ENCODE measurements at regions not wholly inside any gene's neighbourhood (a gene's known extent, or its start where the extent isn't known, plus 50 kb on each side); places are given as distances from the start of the nearest gene placed in this dataset.

DNA sequence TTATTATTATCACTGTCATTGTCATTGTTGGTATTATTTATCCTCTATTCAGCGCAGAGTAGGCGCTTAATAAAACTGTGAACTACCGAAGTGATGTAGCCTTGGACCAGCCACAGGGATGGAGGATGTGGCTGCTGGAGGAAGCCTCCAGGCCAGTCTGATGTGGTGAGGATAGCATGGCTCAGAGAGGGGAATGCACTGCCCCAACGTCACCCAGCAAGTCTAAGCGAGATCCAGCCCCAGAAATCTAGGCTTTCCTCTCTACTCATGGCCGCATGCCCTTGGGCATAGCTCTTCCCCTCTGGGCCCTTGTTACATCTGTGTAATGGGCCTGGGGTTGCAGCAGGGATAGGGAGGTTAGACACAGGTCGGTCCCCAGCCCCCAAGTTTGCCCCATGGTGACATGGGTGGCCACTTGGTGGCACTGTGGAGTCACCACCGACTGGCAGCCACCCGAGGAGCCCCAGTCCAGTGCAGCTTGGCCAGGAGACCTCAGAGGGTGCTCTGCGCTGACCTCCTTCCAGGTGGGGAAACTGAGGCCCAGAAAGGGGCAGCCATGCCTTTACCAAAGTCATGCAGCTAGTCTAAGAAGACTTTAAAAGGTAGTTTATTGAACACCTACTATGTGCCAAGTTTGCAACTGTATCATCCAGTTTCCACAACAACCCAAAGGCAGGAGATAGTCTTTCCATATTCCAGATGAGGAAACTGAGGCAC, 395.7 kb downstream of the MN1 start:
- Histone ChIP-seq H3K27me3 (ENCODE audit: low read depth) (peaks cover 2% of the 10 kb centered on the region; the same call in 1 of the 2 replicates), H3K4me1 (no peaks in the 10 kb centered on the region), H3K36me3 (replicated peaks) (no peaks in the 10 kb centered on the region), H3K9me3 (no peaks in the 10 kb centered on the region), H3K4me3 (no peak overlapping the region)
- in situ Hi-C loops (cut with MboI; ENCODE audit: low sequenced_read_pairs) = loop anchor here (5.0 kb wide), 1 partner anchor 401 kb away; no protein-coding TSS in a partner anchor
- DNase-seq (ENCODE audit: low spot score in 2 of 2) = peak; percentile 32 to 82

DNA sequence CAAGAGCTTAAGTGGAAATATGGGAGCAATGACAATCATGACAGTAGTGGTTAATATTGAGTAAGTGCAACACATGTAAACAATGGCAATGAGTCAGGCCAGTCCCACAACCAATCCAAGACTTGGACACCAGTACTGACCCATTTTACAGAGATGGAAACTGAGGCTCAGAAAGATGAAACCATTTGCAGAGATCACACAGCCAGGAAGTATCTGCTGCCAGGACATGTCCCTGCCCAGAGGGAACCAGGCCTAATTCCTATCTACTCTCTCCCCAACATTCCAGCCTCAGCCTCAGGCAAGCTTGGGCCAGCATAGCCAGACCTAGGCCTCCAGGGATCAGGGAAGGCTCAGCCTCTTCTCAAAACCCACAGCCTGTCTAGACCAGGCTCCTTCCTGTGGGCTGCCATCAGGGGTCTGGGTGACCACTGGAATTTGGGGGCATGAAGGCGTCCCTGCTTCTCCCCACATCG, 395.1 kb downstream of the MN1 start:
- H3K4me1 ChIP-seq = no peaks in the 10 kb centered on the region
- H3K27me3 ChIP-seq (ENCODE audit: low read depth) = no peaks in the 10 kb centered on the region
- H3K9me3 ChIP-seq = no peaks in the 10 kb centered on the region
- in situ Hi-C loops (cut with MboI; ENCODE audit: low sequenced_read_pairs) = loop anchor here (5.0 kb wide), 1 partner anchor 401 kb away; no protein-coding TSS in a partner anchor
- no peaks in the 10 kb centered on the region for H3K36me3 ChIP-seq (replicated peaks)
- DNase-seq (ENCODE audit: low spot score in 2 of 2) = no peak
- no peak overlapping the region for H3K4me3 ChIP-seq

DNA sequence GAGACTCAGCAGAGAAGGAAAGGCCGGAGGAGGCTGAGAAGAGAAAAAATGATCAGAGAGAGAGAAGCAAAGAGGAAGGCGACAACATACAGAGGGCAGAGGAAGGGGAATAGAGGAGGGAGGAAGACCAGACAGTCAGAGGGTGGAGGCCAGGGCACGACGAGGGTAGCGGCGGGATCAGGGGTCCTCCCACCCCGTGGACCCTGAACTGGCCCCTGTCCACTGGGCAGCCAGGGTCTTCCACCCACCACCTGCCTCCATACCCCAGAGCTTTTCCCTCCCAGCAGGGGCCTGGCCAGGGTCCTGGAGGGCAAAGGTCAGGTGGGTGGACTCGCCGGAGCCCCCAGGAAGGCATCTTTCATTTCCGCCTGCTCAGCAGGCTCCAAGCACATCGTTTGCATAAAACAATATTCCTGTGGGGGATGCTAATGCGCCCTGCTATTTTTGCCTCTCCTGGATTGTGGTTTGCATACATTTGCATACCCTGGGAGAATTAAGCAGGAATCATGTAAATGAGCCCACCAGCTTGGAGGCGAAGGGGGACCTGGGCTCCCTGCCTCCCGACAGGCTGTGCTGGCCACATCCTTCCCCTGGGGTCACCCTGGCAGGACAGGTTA, 394.1 kb downstream of the MN1 start:
- no peak for DNase-seq (ENCODE audit: low spot score in 2 of 2)
- Histone ChIP-seq H3K9me3 (no peaks in the 10 kb centered on the region), H3K4me3 (no peak overlapping the region), H3K27me3 (ENCODE audit: low read depth) (no peaks in the 10 kb centered on the region), H3K4me1 (no peaks in the 10 kb centered on the region), H3K36me3 (replicated peaks) (no peaks in the 10 kb centered on the region)
- in situ Hi-C loops (cut with MboI; ENCODE audit: low sequenced_read_pairs) = loop anchor here (5.0 kb wide), 1 partner anchor 400 kb away; no protein-coding TSS in a partner anchor

DNA sequence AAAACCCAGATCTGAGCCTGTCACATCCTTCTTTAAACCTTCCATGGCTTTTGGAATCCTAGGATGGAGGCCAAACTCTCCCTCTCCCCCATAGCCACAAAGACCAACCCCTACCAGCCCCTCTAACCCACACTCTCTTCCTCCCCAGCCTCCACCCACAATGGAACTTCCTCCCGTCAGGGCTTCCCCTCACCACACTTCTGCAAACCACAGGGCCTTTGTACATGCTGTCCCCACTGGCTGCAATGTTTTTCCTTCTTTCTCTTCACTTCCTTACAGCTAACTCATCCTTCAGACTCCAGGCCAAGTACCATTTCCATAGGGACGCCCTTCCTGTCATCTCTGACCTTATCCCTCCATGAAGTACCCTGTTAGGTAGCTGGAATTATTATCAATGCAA, 393.5 kb downstream of the MN1 start:
- Histone ChIP-seq H3K36me3 (replicated peaks) (no peaks in the 10 kb centered on the region), H3K4me1 (no peaks in the 10 kb centered on the region), H3K27me3 (ENCODE audit: low read depth) (no peaks in the 10 kb centered on the region), H3K9me3 (no peaks in the 10 kb centered on the region), H3K4me3 (no peak overlapping the region)
- no peak for DNase-seq (ENCODE audit: low spot score in 2 of 2)
- in situ Hi-C loops (cut with MboI; ENCODE audit: low sequenced_read_pairs) = loop anchor here (5.0 kb wide), 1 partner anchor 399 kb away; no protein-coding TSS in a partner anchor

DNA sequence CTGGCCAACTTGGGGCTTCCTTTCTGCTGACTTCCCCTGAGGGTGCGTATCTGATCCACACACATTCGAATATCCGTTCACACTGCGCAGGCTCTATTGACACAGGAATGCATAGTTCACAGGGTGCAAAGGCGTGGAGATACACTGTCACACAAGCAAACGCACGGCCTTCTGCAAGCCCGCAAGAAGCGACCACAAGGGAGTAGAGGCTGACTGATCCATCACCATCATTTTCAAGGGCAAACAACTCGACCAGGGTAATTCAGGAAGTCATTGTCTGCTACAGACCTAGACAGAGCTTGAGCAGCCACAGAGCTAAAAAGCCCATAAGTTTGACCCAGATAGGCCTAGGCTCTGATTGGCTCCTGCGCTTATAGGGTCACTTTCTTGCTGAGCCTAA, 392.3 kb downstream of the MN1 start:
- in situ Hi-C loops (cut with MboI; ENCODE audit: low sequenced_read_pairs) = loop anchor here (5.0 kb wide), 1 partner anchor 398 kb away; no protein-coding TSS in a partner anchor
- no peak for DNase-seq (ENCODE audit: low spot score in 2 of 2)
- Histone ChIP-seq H3K4me1 (no peaks in the 10 kb centered on the region), H3K9me3 (no peaks in the 10 kb centered on the region), H3K4me3 (no peak overlapping the region), H3K27me3 (ENCODE audit: low read depth) (no peaks in the 10 kb centered on the region), H3K36me3 (replicated peaks) (no peaks in the 10 kb centered on the region)

DNA sequence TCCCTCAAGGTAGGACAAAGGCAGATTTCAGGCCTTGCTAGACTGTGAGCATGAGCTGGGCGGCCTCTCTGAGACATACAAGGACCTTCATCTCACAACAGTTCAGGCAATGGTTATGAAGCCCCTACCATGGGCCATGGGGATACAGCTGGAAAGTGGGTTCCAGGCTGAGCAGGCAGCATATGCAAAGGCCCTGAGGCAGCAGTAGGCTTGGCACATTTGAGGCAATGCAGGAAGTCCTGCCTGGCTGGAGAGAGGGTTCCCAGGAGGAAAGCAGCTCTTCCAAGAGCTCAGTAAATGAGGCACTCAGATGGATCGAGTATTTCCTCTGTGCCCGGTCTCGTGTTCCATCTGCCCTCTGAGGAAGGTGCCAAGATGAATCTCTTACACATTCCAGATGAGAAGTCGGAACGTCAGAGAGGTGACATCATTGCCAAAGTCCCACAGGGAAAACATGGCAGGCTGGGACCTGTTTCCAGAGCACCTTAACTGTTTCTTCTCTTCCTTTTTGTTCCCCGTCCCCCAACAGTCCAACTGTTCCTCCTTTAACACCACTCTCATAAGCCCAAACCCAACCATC, 388.6 kb downstream of the MN1 start:
- in situ Hi-C loops (cut with MboI; ENCODE audit: low sequenced_read_pairs) = no loop called here
- H3K4me3 ChIP-seq = no peak overlapping the region
- no peaks in the 10 kb centered on the region for H3K9me3 ChIP-seq
- no peaks in the 10 kb centered on the region for H3K27me3 ChIP-seq (ENCODE audit: low read depth)
- no peak for DNase-seq (ENCODE audit: low spot score in 2 of 2)
- H3K36me3 ChIP-seq (replicated peaks) = no peaks in the 10 kb centered on the region
- peaks cover 10% of the 10 kb centered on the region for H3K4me1 ChIP-seq

DNA sequence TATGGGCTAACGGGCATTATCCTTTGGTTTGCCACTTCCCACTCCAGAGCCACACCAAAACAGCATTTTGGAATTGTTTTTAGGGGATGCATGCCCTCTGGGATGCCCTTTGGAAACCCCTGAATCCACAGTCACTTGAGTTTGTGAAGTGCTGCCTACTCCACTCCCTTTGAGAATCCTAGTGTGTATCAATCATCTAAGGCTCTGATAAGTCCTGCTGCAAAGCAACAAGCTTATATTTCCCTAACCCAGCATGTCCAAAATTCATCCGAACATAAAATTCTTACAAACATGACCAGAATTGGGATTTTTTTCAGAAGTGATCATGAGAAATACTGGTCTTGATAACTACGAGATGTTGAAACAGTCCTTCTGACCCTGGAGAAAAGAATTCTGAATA, 387.9 kb downstream of the MN1 start:
- no peaks in the 10 kb centered on the region for H3K27me3 ChIP-seq (ENCODE audit: low read depth)
- no peaks in the 10 kb centered on the region for H3K9me3 ChIP-seq
- no peaks in the 10 kb centered on the region for H3K36me3 ChIP-seq (replicated peaks)
- DNase-seq (ENCODE audit: low spot score in 2 of 2) = no peak
- in situ Hi-C loops (cut with MboI; ENCODE audit: low sequenced_read_pairs) = no loop called here
- H3K4me3 ChIP-seq = no peak overlapping the region
- peaks cover 10% of the 10 kb centered on the region for H3K4me1 ChIP-seq

DNA sequence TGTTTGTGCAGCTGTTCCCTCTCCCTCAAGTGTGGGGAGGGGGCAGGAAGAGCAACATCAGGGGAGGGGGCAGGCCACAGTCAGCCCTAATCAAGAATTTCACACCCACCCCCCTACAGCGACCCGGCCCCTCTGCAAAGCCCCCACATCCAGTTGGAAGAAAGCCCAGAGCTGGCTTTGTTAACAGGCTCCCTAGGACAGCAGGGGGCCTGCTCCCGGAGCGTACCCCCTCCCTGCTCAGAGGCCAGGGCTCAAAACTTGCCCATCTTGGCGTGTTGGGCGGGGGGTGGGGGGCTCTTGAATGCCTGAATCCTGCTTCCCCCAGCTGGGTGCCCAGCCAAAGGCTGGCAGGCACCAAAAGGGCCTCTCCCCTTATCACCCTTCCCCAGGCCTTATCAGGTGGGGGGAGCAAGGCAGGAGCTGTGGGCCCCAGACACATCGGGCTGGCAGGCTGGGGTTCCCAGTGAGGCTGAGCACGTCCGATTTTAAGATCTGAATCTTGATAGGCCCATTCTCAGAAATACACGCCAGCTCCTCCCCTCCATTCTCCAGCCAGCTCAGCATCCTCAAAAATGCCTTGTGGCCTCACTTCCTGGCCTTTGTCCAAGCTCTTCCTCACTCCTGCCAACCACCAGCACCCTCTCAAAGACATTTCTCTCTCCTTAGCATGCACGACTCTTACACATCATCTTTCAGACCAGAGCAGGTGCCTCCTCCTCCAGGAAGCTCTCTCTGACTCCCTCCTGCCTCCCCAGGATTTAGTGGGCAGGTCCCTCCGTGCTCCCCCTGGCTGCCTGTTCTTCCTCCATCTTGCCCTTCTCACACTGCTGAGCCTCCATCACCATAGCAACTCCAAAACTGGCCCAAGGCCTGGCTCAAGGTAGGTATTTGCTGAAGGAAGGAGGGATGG, 384.8 kb downstream of the MN1 start:
- H3K9me3 ChIP-seq = no peaks in the 10 kb centered on the region
- peak in 1 of 2 experiments; percentile 59 for DNase-seq (ENCODE audit: low spot score in 2 of 2)
- in situ Hi-C loops (cut with MboI; ENCODE audit: low sequenced_read_pairs) = no loop called here

DNA sequence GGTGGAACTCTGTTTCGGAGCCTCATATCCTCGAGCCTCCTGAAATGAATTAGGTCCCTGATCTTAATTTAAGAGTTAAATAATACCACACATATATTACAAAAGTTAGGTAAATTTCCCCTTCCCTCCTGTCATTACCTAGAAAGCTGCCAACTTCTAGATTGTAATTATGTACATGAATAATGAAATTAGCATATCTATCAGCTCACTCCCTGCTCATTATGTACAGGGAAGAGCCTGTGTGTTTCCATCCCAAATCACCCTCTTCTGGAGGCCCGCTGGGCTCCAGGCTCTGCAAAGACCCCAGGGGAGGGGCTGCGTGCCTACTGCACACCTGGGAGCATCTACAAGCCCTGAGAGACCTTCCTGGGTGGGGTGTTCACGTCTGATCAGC, 384.1 kb downstream of the MN1 start:
- H3K36me3 ChIP-seq (replicated peaks) = no peaks in the 10 kb centered on the region
- H3K9me3 ChIP-seq = no peaks in the 10 kb centered on the region
- DNase-seq (ENCODE audit: low spot score in 2 of 2) = peak in 1 of 2 experiments; percentile 18
- no peaks in the 10 kb centered on the region for H3K27me3 ChIP-seq (ENCODE audit: low read depth)
- peaks cover 10% of the 10 kb centered on the region for H3K4me1 ChIP-seq
- in situ Hi-C loops (cut with MboI; ENCODE audit: low sequenced_read_pairs) = no loop called here
- H3K4me3 ChIP-seq = no peak overlapping the region

More for the DNA sequence above, 384.8 kb downstream of the MN1 start:
- Histone ChIP-seq H3K36me3 (replicated peaks) (no peaks in the 10 kb centered on the region), H3K4me1 (peaks cover 10% of the 10 kb centered on the region), H3K27me3 (ENCODE audit: low read depth) (no peaks in the 10 kb centered on the region), H3K4me3 (no peak overlapping the region)

DNA sequence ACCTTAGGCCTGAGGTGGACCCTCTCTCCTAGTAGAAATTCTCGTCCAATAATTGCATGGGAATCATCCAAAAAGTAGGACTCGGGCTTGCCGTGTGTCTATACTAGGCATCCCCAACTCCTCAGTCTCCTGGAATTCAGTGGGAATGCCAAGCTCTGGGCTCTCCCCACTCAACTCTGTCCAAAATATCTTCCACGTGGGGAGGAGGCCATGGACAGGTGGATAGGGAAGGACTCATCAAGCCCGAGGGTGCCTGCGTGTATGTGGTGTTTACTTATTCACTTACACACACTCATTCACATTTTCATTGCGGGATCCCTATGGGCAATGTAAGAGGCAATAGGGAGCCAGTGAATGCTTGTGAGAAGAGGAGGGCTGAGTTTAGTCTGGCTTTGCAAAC, 383.3 kb downstream of the MN1 start:
- Histone ChIP-seq H3K4me1 (peaks cover 10% of the 10 kb centered on the region), H3K9me3 (no peaks in the 10 kb centered on the region), H3K4me3 (no peak overlapping the region), H3K36me3 (replicated peaks) (no peaks in the 10 kb centered on the region), H3K27me3 (ENCODE audit: low read depth) (no peaks in the 10 kb centered on the region)
- DNase-seq (ENCODE audit: low spot score in 2 of 2) = no peak
- in situ Hi-C loops (cut with MboI; ENCODE audit: low sequenced_read_pairs) = no loop called here

DNA sequence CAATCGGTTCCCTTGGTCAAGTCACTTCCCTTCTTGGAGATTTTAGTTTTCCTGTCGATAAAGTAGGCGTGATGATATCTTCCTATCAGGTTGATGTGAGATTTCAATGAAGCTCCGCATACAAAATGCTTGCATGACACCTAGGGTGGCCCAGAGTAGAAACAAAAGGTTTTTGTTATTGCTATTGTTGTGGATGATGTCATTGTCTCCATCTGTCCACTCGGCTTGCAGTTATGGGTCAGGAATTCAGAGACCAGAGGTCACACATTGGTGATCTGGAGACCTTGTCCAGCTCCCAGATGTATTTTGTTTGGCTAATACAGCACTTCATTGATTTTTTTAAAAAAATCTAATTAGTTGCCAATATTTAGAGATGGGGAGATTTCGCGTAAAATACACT, 382.1 kb downstream of the MN1 start:
- DNase-seq (ENCODE audit: low spot score in 2 of 2) = no peak
- Histone ChIP-seq H3K36me3 (replicated peaks) (no peaks in the 10 kb centered on the region), H3K4me1 (peaks cover 10% of the 10 kb centered on the region), H3K4me3 (no peak overlapping the region), H3K27me3 (ENCODE audit: low read depth) (no peaks in the 10 kb centered on the region), H3K9me3 (no peaks in the 10 kb centered on the region)
- in situ Hi-C loops (cut with MboI; ENCODE audit: low sequenced_read_pairs) = no loop called here

DNA sequence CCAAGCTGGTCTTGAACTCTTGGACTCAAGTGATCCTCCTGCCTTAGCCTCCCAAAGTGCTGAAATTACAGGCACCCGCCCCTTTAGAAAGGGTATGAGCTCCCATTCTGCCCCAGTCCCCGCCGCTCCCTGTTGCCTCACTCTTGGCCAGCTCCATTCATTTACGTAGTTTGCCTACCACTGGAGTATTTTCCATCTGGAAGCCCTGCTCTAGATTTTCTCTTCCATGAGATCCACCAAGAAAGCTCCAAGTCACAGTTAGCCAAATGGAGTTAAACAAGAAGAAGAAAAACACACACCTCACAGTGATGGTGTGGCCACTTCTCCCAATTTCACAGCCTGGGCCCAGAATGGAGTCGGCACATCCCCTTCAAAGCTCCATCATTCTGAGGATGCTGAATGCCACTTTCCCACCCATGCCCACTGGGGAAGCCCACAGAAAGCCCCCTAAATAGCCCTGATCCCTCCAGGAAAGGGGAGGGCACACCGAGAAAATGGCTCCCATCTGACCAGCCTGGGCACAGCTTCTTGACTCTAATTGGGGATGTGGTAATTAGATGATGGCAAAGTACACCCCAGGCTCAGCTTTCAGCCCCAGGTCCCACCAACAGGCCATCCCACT, 381.2 kb downstream of the MN1 start:
- no peaks in the 10 kb centered on the region for H3K36me3 ChIP-seq (replicated peaks)
- no peak overlapping the region for H3K4me3 ChIP-seq
- DNase-seq (ENCODE audit: low spot score in 2 of 2) = no peak
- no peaks in the 10 kb centered on the region for H3K9me3 ChIP-seq
- H3K27me3 ChIP-seq (ENCODE audit: low read depth) = no peaks in the 10 kb centered on the region
- in situ Hi-C loops (cut with MboI; ENCODE audit: low sequenced_read_pairs) = no loop called here
- H3K4me1 ChIP-seq = peaks cover 10% of the 10 kb centered on the region

DNA sequence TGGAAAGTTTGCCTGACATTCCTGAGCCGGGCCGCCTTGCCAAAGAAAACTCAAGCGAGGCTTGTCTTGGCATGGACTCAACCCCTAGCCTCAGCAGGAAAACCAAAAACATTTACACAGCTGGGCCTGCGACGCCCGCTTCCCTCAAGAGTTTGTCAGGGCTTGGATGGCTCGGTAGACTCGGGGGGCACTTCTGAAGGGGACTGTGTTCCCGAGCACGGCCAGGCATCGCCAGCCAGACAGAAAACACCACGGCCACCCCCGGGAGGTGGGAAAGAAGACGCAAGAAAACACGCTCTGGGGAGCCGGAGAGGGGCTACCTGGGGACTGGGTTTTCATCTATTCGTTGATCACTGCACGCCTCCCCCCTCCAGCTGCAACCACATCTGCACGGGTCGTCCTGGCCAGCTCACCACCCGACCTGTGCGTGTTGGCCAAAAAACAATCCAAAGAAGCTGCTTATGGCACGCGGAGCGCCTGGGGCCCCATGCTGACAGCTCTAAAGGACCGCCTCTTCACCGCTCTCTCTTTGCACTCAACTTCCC, 380.7 kb downstream of the MN1 start:
- Histone ChIP-seq H3K4me1 (peaks cover 10% of the 10 kb centered on the region), H3K27me3 (ENCODE audit: low read depth) (no peaks in the 10 kb centered on the region)
- DNase-seq (ENCODE audit: low spot score in 2 of 2) = no peak

More for the DNA sequence above, 380.7 kb downstream of the MN1 start:
- no peaks in the 10 kb centered on the region for H3K9me3 ChIP-seq
- in situ Hi-C loops (cut with MboI; ENCODE audit: low sequenced_read_pairs) = no loop called here
- H3K36me3 ChIP-seq (replicated peaks) = no peaks in the 10 kb centered on the region
- no peak overlapping the region for H3K4me3 ChIP-seq
